LNCaP clone FGC (cell line): ENCODE measurements at regions not wholly inside any gene's neighbourhood (a gene's known extent, or its start where the extent isn't known, plus 50 kb on each side); places are given as distances from the start of the nearest gene placed in this dataset.
"Not testable (repeated sequence)": the region's sequence is repeated elsewhere in the genome, so short reads cannot be mapped to it uniquely, and the experiment has no call there.

Experiments used
- DNase-seq: peaks from one replicate; pipeline ENCODE4 v3.0.0-alpha.2; 2011; ENCODE audit warnings: low read depth
- H3K4me3 ChIP-seq: 2 replicates; pipeline ENCODE4 v1.5.1; 2011; ENCODE audit warnings: mild to moderate bottlenecking, low read depth, low read length, control low read depth
- CTCF ChIP-seq: IDR thresholded peaks from 2 replicates; pipeline ENCODE4 v1.5.1; 2012; ENCODE audit warnings: mild to moderate bottlenecking; ENCODE audit not compliant: control insufficient read depth, insufficient read depth; ENCODE audit errors: extremely low read depth

GRCh38 chr12:42884116-42884515 is 294.6 kb upstream of the PRICKLE1 start:
- no peak for TF ChIP-seq CTCF
- DNase-seq = no peak
- no peak overlapping the region for H3K4me3 ChIP-seq

- TF ChIP-seq CTCF = no peak
- no peak overlapping the region for H3K4me3 ChIP-seq
- DNase-seq = no peak
Measured at GRCh38 chr12:42873401-42873800, 283.9 kb upstream of the PRICKLE1 start.

GRCh38 chr12:42871816-42872215 is 282.3 kb upstream of the PRICKLE1 start:
- no peak overlapping the region for H3K4me3 ChIP-seq
- DNase-seq = no peak
- TF ChIP-seq CTCF = no peak

GRCh38 chr12:42868291-42868690 is 278.7 kb upstream of the PRICKLE1 start:
- no peak for TF ChIP-seq CTCF
- H3K4me3 ChIP-seq = no peak overlapping the region
- no peak for DNase-seq

- DNase-seq = peak; percentile 91
- H3K4me3 ChIP-seq = peak overlapping the region; percentile 19
- TF ChIP-seq CTCF = no peak
Measured at GRCh38 chr12:42865282-42865681, 275.7 kb upstream of the PRICKLE1 start.

GRCh38 chr12:42862055-42862454 is 272.5 kb upstream of the PRICKLE1 start:
- no peak overlapping the region for H3K4me3 ChIP-seq
- no peak for DNase-seq
- no peak for TF ChIP-seq CTCF

GRCh38 chr12:42860331-42860730 is 270.8 kb upstream of the PRICKLE1 start:
- H3K4me3 ChIP-seq, DNase-seq: not testable (repeated sequence)
